ENCODE measurements at regions not wholly inside any gene's neighbourhood (a gene's known extent, or its start where the extent isn't known, plus 50 kb on each side); places are given as distances from the start of the nearest gene placed in this dataset.

DNA sequence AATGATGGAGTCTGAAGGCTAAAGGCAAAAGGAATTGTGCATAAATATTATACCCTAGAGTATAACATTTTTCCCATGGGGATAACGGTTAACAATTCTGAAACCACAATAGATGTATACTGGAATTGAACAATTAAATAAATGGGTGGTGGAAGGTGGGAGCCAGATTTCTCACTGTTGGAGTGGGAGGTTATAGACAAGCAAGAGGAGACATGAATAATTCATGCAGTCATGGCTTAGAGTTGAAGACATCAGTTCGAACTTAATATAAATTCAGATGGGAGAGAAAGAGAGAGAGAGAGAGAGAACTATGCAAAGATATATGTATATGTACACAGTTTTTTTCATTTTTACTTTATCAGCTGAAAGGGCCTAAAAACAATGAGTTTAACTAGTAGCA lies 523.9 kb downstream of the FOXG1 start:
- TF ChIP-seq KLF9 (tag by site-specific recombination; IDR thresholded peaks at IDR 0.05; ENCODE audit: low read depth) (no peak), ZNF707 (tag by site-specific recombination; IDR thresholded peaks at IDR 0.05) (no peak), ZNF830 (tag by site-specific recombination; IDR thresholded peaks at IDR 0.05; ENCODE audit: low read depth) (no peak), ZNF350 (tag by site-specific recombination; IDR thresholded peaks at IDR 0.05) (no peak), ZNF416 (tag by site-specific recombination; IDR thresholded peaks at IDR 0.05) (no peak), YY1 (tag by site-specific recombination; IDR thresholded peaks at IDR 0.05) (no peak), ZNF274 (IDR thresholded peaks at IDR 0.05; ENCODE audit: low read length) (no peak), ZNF274 (tag by site-specific recombination; IDR thresholded peaks at IDR 0.05; ENCODE audit: borderline replicate concordance) (no peak), ZNF658 (tag by site-specific recombination; IDR thresholded peaks at IDR 0.05) (no peak), ZBTB1 (tag by site-specific recombination; IDR thresholded peaks at IDR 0.05) (no peak), ZNF133 (tag by site-specific recombination; IDR thresholded peaks at IDR 0.05) (no peak)
- TF ChIP-seq, protein P1, sequence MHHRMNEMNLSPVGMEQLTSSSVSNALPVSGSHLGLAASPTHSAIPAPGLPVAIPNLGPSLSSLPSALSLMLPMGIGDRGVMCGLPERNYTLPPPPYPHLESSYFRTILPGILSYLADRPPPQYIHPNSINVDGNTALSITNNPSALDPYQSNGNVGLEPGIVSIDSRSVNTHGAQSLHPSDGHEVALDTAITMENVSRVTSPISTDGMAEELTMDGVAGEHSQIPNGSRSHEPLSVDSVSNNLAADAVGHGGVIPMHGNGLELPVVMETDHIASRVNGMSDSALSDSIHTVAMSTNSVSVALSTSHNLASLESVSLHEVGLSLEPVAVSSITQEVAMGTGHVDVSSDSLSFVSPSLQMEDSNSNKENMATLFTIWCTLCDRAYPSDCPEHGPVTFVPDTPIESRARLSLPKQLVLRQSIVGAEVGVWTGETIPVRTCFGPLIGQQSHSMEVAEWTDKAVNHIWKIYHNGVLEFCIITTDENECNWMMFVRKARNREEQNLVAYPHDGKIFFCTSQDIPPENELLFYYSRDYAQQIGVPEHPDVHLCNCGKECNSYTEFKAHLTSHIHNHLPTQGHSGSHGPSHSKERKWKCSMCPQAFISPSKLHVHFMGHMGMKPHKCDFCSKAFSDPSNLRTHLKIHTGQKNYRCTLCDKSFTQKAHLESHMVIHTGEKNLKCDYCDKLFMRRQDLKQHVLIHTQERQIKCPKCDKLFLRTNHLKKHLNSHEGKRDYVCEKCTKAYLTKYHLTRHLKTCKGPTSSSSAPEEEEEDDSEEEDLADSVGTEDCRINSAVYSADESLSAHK (tag by site-specific recombination; IDR thresholded peaks at IDR 0.05) = no peak
- TF ChIP-seq, protein P2, sequence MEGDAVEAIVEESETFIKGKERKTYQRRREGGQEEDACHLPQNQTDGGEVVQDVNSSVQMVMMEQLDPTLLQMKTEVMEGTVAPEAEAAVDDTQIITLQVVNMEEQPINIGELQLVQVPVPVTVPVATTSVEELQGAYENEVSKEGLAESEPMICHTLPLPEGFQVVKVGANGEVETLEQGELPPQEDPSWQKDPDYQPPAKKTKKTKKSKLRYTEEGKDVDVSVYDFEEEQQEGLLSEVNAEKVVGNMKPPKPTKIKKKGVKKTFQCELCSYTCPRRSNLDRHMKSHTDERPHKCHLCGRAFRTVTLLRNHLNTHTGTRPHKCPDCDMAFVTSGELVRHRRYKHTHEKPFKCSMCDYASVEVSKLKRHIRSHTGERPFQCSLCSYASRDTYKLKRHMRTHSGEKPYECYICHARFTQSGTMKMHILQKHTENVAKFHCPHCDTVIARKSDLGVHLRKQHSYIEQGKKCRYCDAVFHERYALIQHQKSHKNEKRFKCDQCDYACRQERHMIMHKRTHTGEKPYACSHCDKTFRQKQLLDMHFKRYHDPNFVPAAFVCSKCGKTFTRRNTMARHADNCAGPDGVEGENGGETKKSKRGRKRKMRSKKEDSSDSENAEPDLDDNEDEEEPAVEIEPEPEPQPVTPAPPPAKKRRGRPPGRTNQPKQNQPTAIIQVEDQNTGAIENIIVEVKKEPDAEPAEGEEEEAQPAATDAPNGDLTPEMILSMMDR (tag by site-specific recombination; IDR thresholded peaks at IDR 0.05) = no peak
- TF ChIP-seq, protein P3, sequence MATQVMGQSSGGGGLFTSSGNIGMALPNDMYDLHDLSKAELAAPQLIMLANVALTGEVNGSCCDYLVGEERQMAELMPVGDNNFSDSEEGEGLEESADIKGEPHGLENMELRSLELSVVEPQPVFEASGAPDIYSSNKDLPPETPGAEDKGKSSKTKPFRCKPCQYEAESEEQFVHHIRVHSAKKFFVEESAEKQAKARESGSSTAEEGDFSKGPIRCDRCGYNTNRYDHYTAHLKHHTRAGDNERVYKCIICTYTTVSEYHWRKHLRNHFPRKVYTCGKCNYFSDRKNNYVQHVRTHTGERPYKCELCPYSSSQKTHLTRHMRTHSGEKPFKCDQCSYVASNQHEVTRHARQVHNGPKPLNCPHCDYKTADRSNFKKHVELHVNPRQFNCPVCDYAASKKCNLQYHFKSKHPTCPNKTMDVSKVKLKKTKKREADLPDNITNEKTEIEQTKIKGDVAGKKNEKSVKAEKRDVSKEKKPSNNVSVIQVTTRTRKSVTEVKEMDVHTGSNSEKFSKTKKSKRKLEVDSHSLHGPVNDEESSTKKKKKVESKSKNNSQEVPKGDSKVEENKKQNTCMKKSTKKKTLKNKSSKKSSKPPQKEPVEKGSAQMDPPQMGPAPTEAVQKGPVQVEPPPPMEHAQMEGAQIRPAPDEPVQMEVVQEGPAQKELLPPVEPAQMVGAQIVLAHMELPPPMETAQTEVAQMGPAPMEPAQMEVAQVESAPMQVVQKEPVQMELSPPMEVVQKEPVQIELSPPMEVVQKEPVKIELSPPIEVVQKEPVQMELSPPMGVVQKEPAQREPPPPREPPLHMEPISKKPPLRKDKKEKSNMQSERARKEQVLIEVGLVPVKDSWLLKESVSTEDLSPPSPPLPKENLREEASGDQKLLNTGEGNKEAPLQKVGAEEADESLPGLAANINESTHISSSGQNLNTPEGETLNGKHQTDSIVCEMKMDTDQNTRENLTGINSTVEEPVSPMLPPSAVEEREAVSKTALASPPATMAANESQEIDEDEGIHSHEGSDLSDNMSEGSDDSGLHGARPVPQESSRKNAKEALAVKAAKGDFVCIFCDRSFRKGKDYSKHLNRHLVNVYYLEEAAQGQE (tag by site-specific recombination; IDR thresholded peaks at IDR 0.05) = no peak
- TF ChIP-seq, protein P4, sequence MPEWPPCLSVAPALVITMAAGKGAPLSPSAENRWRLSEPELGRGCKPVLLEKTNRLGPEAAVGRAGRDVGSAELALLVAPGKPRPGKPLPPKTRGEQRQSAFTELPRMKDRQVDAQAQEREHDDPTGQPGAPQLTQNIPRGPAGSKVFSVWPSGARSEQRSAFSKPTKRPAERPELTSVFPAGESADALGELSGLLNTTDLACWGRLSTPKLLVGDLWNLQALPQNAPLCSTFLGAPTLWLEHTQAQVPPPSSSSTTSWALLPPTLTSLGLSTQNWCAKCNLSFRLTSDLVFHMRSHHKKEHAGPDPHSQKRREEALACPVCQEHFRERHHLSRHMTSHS (tag by site-specific recombination; IDR thresholded peaks at IDR 0.05) = no peak
